CD4-positive, alpha-beta T cell treated with Interleukin-12 subunit alpha and Interleukin-12 subunit beta, for 1 hour (primary cell): ENCODE measurements at regions not wholly inside any gene's neighbourhood (a gene's known extent, or its start where the extent isn't known, plus 50 kb on each side); places are given as distances from the start of the nearest gene placed in this dataset.
"Not testable (repeated sequence)": the region's sequence is repeated elsewhere in the genome, so short reads cannot be mapped to it uniquely, and the experiment has no call there.

ENCODE experiments used
- DNase-seq: peaks from one replicate; pipeline ENCODE4 v3.0.0-alpha.2; 2020

- no peak for DNase-seq
These were observed 80.5 kb downstream of the ZIC3 start for GRCh38 chrX:137646472-137646871.

GRCh38 chrX:137651647-137652046, 85.7 kb downstream of the ZIC3 start:
- no peak for DNase-seq

- no peak for DNase-seq
These were observed 86.2 kb downstream of the ZIC3 start for GRCh38 chrX:137652086-137652485.

- no peak for DNase-seq
These were observed 88.6 kb downstream of the ZIC3 start for GRCh38 chrX:137654481-137654880.

- DNase-seq = no peak
These were observed 101.8 kb downstream of the ZIC3 start for GRCh38 chrX:137667776-137668175.

GRCh38 chrX:137684591-137684990, 118.7 kb downstream of the ZIC3 start:
- DNase-seq = no peak

- DNase-seq = no peak
These were observed 129.5 kb downstream of the ZIC3 start for GRCh38 chrX:137695417-137695816.

GRCh38 chrX:137707348-137707747, 141.4 kb downstream of the ZIC3 start:
- no peak for DNase-seq

- DNase-seq = no peak
These were observed 176.9 kb downstream of the ZIC3 start for GRCh38 chrX:137742846-137743245.

- no peak for DNase-seq
These were observed 177.5 kb downstream of the ZIC3 start for GRCh38 chrX:137743414-137743813.

GRCh38 chrX:137746289-137746688, 180.4 kb downstream of the ZIC3 start:
- DNase-seq = no peak

GRCh38 chrX:137747244-137748043, 181.5 kb downstream of the ZIC3 start:
- DNase-seq = no peak

- DNase-seq = no peak
These were observed 182.9 kb downstream of the ZIC3 start for GRCh38 chrX:137748827-137749226.

GRCh38 chrX:137749246-137749645, 183.3 kb downstream of the ZIC3 start:
- no peak for DNase-seq

GRCh38 chrX:137771537-137771936, 205.6 kb downstream of the ZIC3 start:
- DNase-seq = no peak

GRCh38 chrX:137792214-137792613, 226.3 kb downstream of the ZIC3 start:
- no peak for DNase-seq

GRCh38 chrX:137797926-137798325, 232.0 kb downstream of the ZIC3 start:
- DNase-seq = not testable (repeated sequence)

- DNase-seq = no peak
These were observed 257.3 kb downstream of the ZIC3 start for GRCh38 chrX:137823257-137823656.

GRCh38 chrX:137847376-137847775, 281.4 kb downstream of the ZIC3 start:
- no peak for DNase-seq

- DNase-seq = no peak
These were observed 282.5 kb downstream of the ZIC3 start for GRCh38 chrX:137848266-137848905.

- DNase-seq = no peak
These were observed 286.6 kb downstream of the ZIC3 start for GRCh38 chrX:137852502-137852901.

GRCh38 chrX:137855490-137855889, 289.6 kb downstream of the ZIC3 start:
- DNase-seq = no peak

GRCh38 chrX:137858106-137858505, 292.2 kb downstream of the ZIC3 start:
- DNase-seq = no peak

- DNase-seq = no peak
These were observed 312.5 kb downstream of the ZIC3 start for GRCh38 chrX:137878401-137878800.

GRCh38 chrX:137882960-137883359, 317.0 kb downstream of the ZIC3 start:
- no peak for DNase-seq
